IMR-90 (cell line): ENCODE measurements at regions not wholly inside any gene's neighbourhood (a gene's known extent, or its start where the extent isn't known, plus 50 kb on each side); places are given as distances from the start of the nearest gene placed in this dataset.

Experiments used
- ATAC-seq: fragments of 200-7000 bp; cut with Tn5 transposase; 2 replicates; pipeline ENCODE4 v1.9.1; 2020; ENCODE audit warnings: low read depth, mild to moderate bottlenecking, moderate library complexity
- BruUV-seq: library from RNA; stranded (reverse); fragments of 400-500 nt; replicated peaks from 2 replicates; lab custom pipeline; 2021; lab: Mats Ljungman, UMichigan
- CTCF ChIA-PET: fragments of 300-600 bp; formaldehyde crosslinking; extraction: SDS; loops from one replicate; lab custom pipeline; 2021; ENCODE audit warnings: antibody characterized with exemption; lab: Yijun Ruan, JAX
- POLR2A ChIA-PET: fragments of 300-600 bp; sonication (Branson Sonifier 250); formaldehyde crosslinking; loops from one replicate; lab custom pipeline; 2022; ENCODE audit warnings: antibody characterized with exemption; ENCODE audit not compliant: unreplicated experiment; lab: Charles Lee
- DNase-seq: peaks from one replicate; pipeline ENCODE4 v3.0.0; 2013
- H2AFZ ChIP-seq: replicated peaks from 2 replicates; pipeline ENCODE3; 2013; ENCODE audit warnings: low read length, mild to moderate bottlenecking; ENCODE audit not compliant: poor library complexity
- H2AK5ac ChIP-seq: 2 replicates; pipeline ENCODE4 v1.6.1; 2013; ENCODE audit warnings: low read depth, low read length, inconsistent platforms
- H2AK9ac ChIP-seq: replicated peaks from 2 replicates; pipeline ENCODE3; 2013; ENCODE audit warnings: mild to moderate bottlenecking, low read depth, low read length, moderate library complexity; ENCODE audit not compliant: poor library complexity
- H2BK120ac ChIP-seq: 2 replicates; pipeline ENCODE4 v1.6.1; 2013; ENCODE audit warnings: low read depth, low read length, inconsistent platforms
- H2BK15ac ChIP-seq: 3 replicates; pipeline ENCODE4 v1.6.1; 2013; ENCODE audit warnings: low read depth, low read length, inconsistent platforms
- H2BK20ac ChIP-seq: 2 replicates; pipeline ENCODE4 v1.6.1; 2013; ENCODE audit warnings: low read depth, mild to moderate bottlenecking, inconsistent platforms, low read length, moderate library complexity
- H2BK5ac ChIP-seq: 2 replicates; pipeline ENCODE4 v1.6.1; 2013; ENCODE audit warnings: mild to moderate bottlenecking, low read depth, low read length, inconsistent platforms; ENCODE audit not compliant: poor library complexity, severe bottlenecking
- H3K14ac ChIP-seq: replicated peaks from 2 replicates; pipeline ENCODE4 v1.6.1; 2013; ENCODE audit warnings: low read depth, low read length, inconsistent platforms
- H3K18ac ChIP-seq: 2 replicates; pipeline ENCODE4 v1.6.1; 2013; ENCODE audit warnings: low read depth, low read length, control low read depth
- H3K23ac ChIP-seq: 2 replicates; pipeline ENCODE4 v1.6.1; 2013; ENCODE audit warnings: low read depth, low read length, inconsistent platforms
- H3K27ac ChIP-seq: 2 replicates; pipeline ENCODE4 v1.5.1; 2013; ENCODE audit warnings: mild to moderate bottlenecking, control low read depth, low read length; ENCODE audit not compliant: insufficient read depth
- H3K27me3 ChIP-seq: 2 replicates; pipeline ENCODE4 v1.6.1; 2013; ENCODE audit warnings: low read length; ENCODE audit not compliant: control insufficient read depth, insufficient read depth
- H3K36me3 ChIP-seq: 2 replicates; pipeline ENCODE4 v1.6.1; 2013; ENCODE audit warnings: low read length, mixed read lengths; ENCODE audit not compliant: control insufficient read depth, insufficient read depth
- H3K4ac ChIP-seq: 2 replicates; pipeline ENCODE4 v1.6.1; 2013; ENCODE audit warnings: low read depth, low read length, inconsistent platforms
- H3K4me1 ChIP-seq: 2 replicates; pipeline ENCODE4 v1.6.1; 2013; ENCODE audit warnings: low read length, mixed read lengths; ENCODE audit not compliant: control insufficient read depth, insufficient read depth
- H3K4me2 ChIP-seq: 2 replicates; pipeline ENCODE4 v1.6.1; 2013; ENCODE audit warnings: low read depth, mild to moderate bottlenecking, control low read depth, low read length, moderate library complexity
- H3K4me3 ChIP-seq: 2 replicates; pipeline ENCODE4 v1.5.1; 2013; ENCODE audit warnings: low read depth, mild to moderate bottlenecking, control low read depth, low read length, moderate library complexity; ENCODE audit not compliant: insufficient read depth
- H3K56ac ChIP-seq: 2 replicates; pipeline ENCODE4 v1.6.1; 2013; ENCODE audit warnings: low read length, inconsistent platforms; ENCODE audit not compliant: insufficient read depth; ENCODE audit errors: extremely low read depth
- H3K79me1 ChIP-seq, 2 experiments: 2 replicates each; pipeline ENCODE4 v1.6.1; 2013; ENCODE audit warnings: low read length in 2 of 2, inconsistent platforms in 1 of 2, low read depth in 1 of 2
- H3K9ac ChIP-seq: 2 replicates; pipeline ENCODE4 v1.6.1; 2013; ENCODE audit warnings: low read depth, low read length, control low read depth
- H3K9me1 ChIP-seq: 2 replicates; pipeline ENCODE4 v1.6.1; 2013; ENCODE audit warnings: low read length, inconsistent platforms; ENCODE audit not compliant: insufficient read depth
- H3K9me3 ChIP-seq: 2 replicates; pipeline ENCODE4 v1.6.1; 2013; ENCODE audit warnings: low read length; ENCODE audit not compliant: control insufficient read depth, insufficient read depth
- H4K20me1 ChIP-seq: 2 replicates; pipeline ENCODE4 v1.6.1; 2013; ENCODE audit warnings: low read length, inconsistent platforms; ENCODE audit not compliant: insufficient read depth
- H4K5ac ChIP-seq: 2 replicates; pipeline ENCODE4 v1.6.1; 2013; ENCODE audit warnings: mild to moderate bottlenecking, low read depth, low read length, control low read depth
- H4K8ac ChIP-seq, 2 experiments: 2 replicates each; pipeline ENCODE4 v1.6.1; 2013; ENCODE audit warnings: low read depth in 2 of 2, low read length in 2 of 2, control low read depth in 1 of 2, inconsistent platforms in 1 of 2
- H4K91ac ChIP-seq: 2 replicates; pipeline ENCODE4 v1.6.1; 2013; ENCODE audit warnings: low read depth, low read length, inconsistent platforms; ENCODE audit not compliant: insufficient read depth
- BHLHE40 ChIP-seq: fragments of 150-350 bp; IDR thresholded peaks from 2 replicates; pipeline ENCODE4 v1.6.1; 2016; ENCODE audit warnings: mild to moderate bottlenecking, low read depth, low read length
- CEBPB ChIP-seq: IDR thresholded peaks from 2 replicates; pipeline ENCODE4 v1.6.1; 2012; ENCODE audit warnings: low read depth, low read length, improper control_type of control experiment
- CHD1 ChIP-seq: IDR thresholded peaks from 2 replicates; pipeline ENCODE4 v1.6.1; 2012; ENCODE audit warnings: low read depth, low read length, improper control_type of control experiment
- CTCF ChIP-seq: conservative IDR thresholded peaks from 2 replicates; pipeline ENCODE4 v1.5.1; 2012; ENCODE audit warnings: mild to moderate bottlenecking, low read depth, low read length, improper control_type of control experiment
- FOS ChIP-seq: fragments of 150-350 bp; IDR thresholded peaks from 2 replicates; pipeline ENCODE4 v1.6.1; 2016; ENCODE audit warnings: low read depth, low read length
- MAFK ChIP-seq: IDR thresholded peaks from 2 replicates; pipeline ENCODE4 v1.6.1; 2012; ENCODE audit warnings: low read depth, low read length, improper control_type of control experiment
- MXI1 ChIP-seq: IDR thresholded peaks from 2 replicates; pipeline ENCODE4 v1.6.1; 2012; ENCODE audit warnings: low read depth, mild to moderate bottlenecking, low read length, moderate library complexity, borderline replicate concordance
- NFE2L2 ChIP-seq: fragments of 150-350 bp; IDR thresholded peaks from 2 replicates; pipeline ENCODE4 v1.6.1; 2016; ENCODE audit warnings: low read depth, mild to moderate bottlenecking, low read length
- POLR2A ChIP-seq: IDR thresholded peaks from 2 replicates; pipeline ENCODE4 v1.6.1; 2012; ENCODE audit warnings: mild to moderate bottlenecking, low read depth, low read length
- RAD21 ChIP-seq: IDR thresholded peaks from 2 replicates; pipeline ENCODE4 v1.6.1; 2012; ENCODE audit warnings: low read length, improper control_type of control experiment
- RCOR1 ChIP-seq: IDR thresholded peaks from 2 replicates; pipeline ENCODE4 v1.6.1; 2012; ENCODE audit warnings: mild to moderate bottlenecking, low read length, improper control_type of control experiment; ENCODE audit not compliant: insufficient replicate concordance
- RFX5 ChIP-seq: IDR thresholded peaks from 2 replicates; pipeline ENCODE4 v1.8.0; 2012; ENCODE audit warnings: low read depth, mild to moderate bottlenecking, low read length, moderate library complexity
- SMC3 ChIP-seq: fragments of 150-350 bp; IDR thresholded peaks from 2 replicates; pipeline ENCODE4 v1.6.1; 2016; ENCODE audit warnings: low read depth, mild to moderate bottlenecking, antibody characterized with exemption, low read length, moderate library complexity
- WGBS, 2 experiments: methylation state at CpG; one replicate each; pipeline versions ENCODE4 v1.1.5 to v1.1.7; 2013; ENCODE audit warnings: missing lambda C conversion rate in 2 of 2; ENCODE audit not compliant: insufficient read length in 1 of 2; ENCODE audit errors: extremely low coverage in 2 of 2; 5-methylcytosine and 5-hydroxymethylcytosine counted together
- dilution Hi-C: fragments of 300-500 bp; cut with HindIII; formaldehyde crosslinking; loops from one replicate; pipeline ENCODE4 v1.14.3; 2018; ENCODE audit warnings: low sequenced_read_pairs; ENCODE audit not compliant: unreplicated experiment
- in situ Hi-C: fragments of 300-500 bp; cut with MboI; formaldehyde crosslinking; loops from 3 replicates; pipeline ENCODE4 v1.14.3; 2019; ENCODE audit warnings: low sequenced_read_pairs, inconsistent platforms, mixed read lengths
- intact Hi-C: fragments of 100-400 bp; cut with micrococcal nuclease; formaldehyde crosslinking; loops from 2 replicates; pipeline ENCODE4 v1.10.0; 2022

GRCh38 chr2:121969766-121970639 lies 214.6 kb downstream of the TSN start:
- H2BK120ac ChIP-seq, result no peak overlapping the region
- H3K18ac ChIP-seq, result no peak overlapping the region
- no peaks in the 10 kb centered on the region for H3K79me1 ChIP-seq
- H2AK9ac ChIP-seq, result no peak overlapping the region
- no peak overlapping the region for H4K91ac ChIP-seq
- no peak overlapping the region for H3K23ac ChIP-seq
- no peak overlapping the region for H2AFZ ChIP-seq
- no peak overlapping the region for H2AK5ac ChIP-seq
- H3K27me3 ChIP-seq, result no peaks in the 10 kb centered on the region; the same call in 1 of the 2 replicates
- dilution Hi-C loops (no loop called here), in situ Hi-C loops (loop anchor here (10.0 kb wide), 1 partner anchor 485 kb away; no protein-coding TSS in a partner anchor), intact Hi-C loops (no loop called here)
- no peak overlapping the region for H3K27ac ChIP-seq
- H3K4me3 ChIP-seq, result no peak overlapping the region
- no TSS peak for BruUV-seq
- TF ChIP-seq RCOR1, result no peak
- TF ChIP-seq MXI1, result no peak
- TF ChIP-seq CHD1, result no peak
- no peak for TF ChIP-seq CEBPB
- TF ChIP-seq FOS, result no peak
- TF ChIP-seq RAD21, result no peak
- no peak for TF ChIP-seq POLR2A
- TF ChIP-seq BHLHE40, result no peak
- no peak for TF ChIP-seq NFE2L2
- no peak for TF ChIP-seq RFX5
- TF ChIP-seq MAFK, result no peak
- no peak for TF ChIP-seq CTCF
- no peak for TF ChIP-seq SMC3
- no peak overlapping the region for H3K14ac ChIP-seq
- no peak overlapping the region for H3K56ac ChIP-seq
- ATAC-seq (no peak), DNase-seq (no peak)
- no peaks in the 10 kb centered on the region for H4K20me1 ChIP-seq
- no peaks in the 10 kb centered on the region for H3K36me3 ChIP-seq
- H2BK15ac ChIP-seq, result no peak overlapping the region
- H3K4me2 ChIP-seq, result no peak overlapping the region
- no peak overlapping the region for H4K8ac ChIP-seq
- ChIA-PET POLR2A (no interaction called here), CTCF (no interaction called here)
- no peak overlapping the region for H4K5ac ChIP-seq
- H2BK5ac ChIP-seq, result no peak overlapping the region
- no CpG with 5 or more reads among the region's 8 CpGs for WGBS, 2 experiments
- H3K4ac ChIP-seq, result no peak overlapping the region
- no peak overlapping the region for H2BK20ac ChIP-seq
- no peaks in the 10 kb centered on the region for H3K4me1 ChIP-seq
- H3K9ac ChIP-seq, result no peak overlapping the region
- H3K9me1 ChIP-seq, result no peaks in the 10 kb centered on the region
- no peaks in the 10 kb centered on the region for H3K9me3 ChIP-seq
